ENCODE measurements at regions not wholly inside any gene's neighbourhood (a gene's known extent, or its start where the extent isn't known, plus 50 kb on each side); places are given as distances from the start of the nearest gene placed in this dataset.

DNA sequence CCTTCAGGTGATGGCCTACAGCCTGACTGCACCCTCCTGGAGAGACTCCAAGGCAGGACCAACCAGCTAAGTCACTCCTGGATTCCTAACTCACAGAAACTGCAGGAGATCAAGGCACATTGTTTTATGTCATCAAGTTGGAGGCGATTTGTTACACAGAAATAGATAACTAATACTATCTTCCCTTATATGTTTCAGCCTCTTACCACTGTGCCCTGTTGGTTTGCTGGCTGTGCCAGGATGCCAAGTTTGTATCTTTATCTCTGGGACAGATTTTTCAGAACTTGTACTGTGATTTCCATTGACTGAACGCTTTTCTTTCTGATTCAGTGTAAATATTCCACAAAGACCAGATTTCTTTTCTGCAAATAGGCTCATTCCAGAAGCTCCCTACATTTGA, 76.2 kb upstream of the OPCML start:
- Histone ChIP-seq H3K4me1 (ENCODE audit: insufficient read depth, low read length) (no peaks in the 10 kb centered on the region), H3K27ac (ENCODE audit: low read depth in 1 of 2, low read length in 2 of 2) (no peak overlapping the region), H3K27me3 (ENCODE audit: control insufficient read depth in 1 of 2, insufficient read depth in 2 of 2, low read length in 2 of 2) (no peaks in the 10 kb centered on the region), H3K36me3 (ENCODE audit: insufficient read depth, low read length) (no peaks in the 10 kb centered on the region), H3K4me3 (ENCODE audit: low read length) (no peak overlapping the region), H3K9me3 (ENCODE audit: control insufficient read depth in 1 of 2, insufficient read depth in 1 of 2, low read length in 2 of 2) (no peaks in the 10 kb centered on the region)
- no peak for TF ChIP-seq CTCF (IDR thresholded peaks at IDR 0.05)
- Mint-ChIP-seq H3K27me3 (no peaks in the 10 kb centered on the region), H3K4me1 (ENCODE audit: low read depth) (no peaks in the 10 kb centered on the region), H3K27ac (no peak overlapping the region), H3K9me3 (peaks cover 16% of the 10 kb centered on the region), H3K4me3 (no peak overlapping the region), H3K36me3 (ENCODE audit: low read depth) (no peaks in the 10 kb centered on the region)
- CTCF ChIA-PET: no interaction called here
- no peak for ATAC-seq (ENCODE audit: poor library complexity)
- POLR2A ChIA-PET: no interaction called here
- intact Hi-C loops (cut with DNase I, micrococcal nuclease): no loop called here
- no peak for DNase-seq

GRCh38 chr11:133606124-133606523, 73.8 kb upstream of the OPCML start:
- H3K4me3 ChIP-seq (ENCODE audit: low read length): no peak overlapping the region
- H3K27me3 Mint-ChIP-seq: no peaks in the 10 kb centered on the region
- no peaks in the 10 kb centered on the region for H3K36me3 Mint-ChIP-seq (ENCODE audit: low read depth)
- ATAC-seq (ENCODE audit: poor library complexity) (no peak), DNase-seq (no peak)
- peaks cover 11% of the 10 kb centered on the region for H3K9me3 Mint-ChIP-seq
- H3K4me1 ChIP-seq (ENCODE audit: insufficient read depth, low read length): no peaks in the 10 kb centered on the region
- intact Hi-C loops (cut with DNase I, micrococcal nuclease): no loop called here
- ChIA-PET CTCF (no interaction called here), POLR2A (no interaction called here)
- no peak overlapping the region for H3K4me3 Mint-ChIP-seq
- no peak overlapping the region for H3K27ac ChIP-seq (ENCODE audit: low read depth in 1 of 2, low read length in 2 of 2)
- H3K27ac Mint-ChIP-seq: no peak overlapping the region
- no peaks in the 10 kb centered on the region for H3K9me3 ChIP-seq (ENCODE audit: control insufficient read depth in 1 of 2, insufficient read depth in 1 of 2, low read length in 2 of 2)
- no peak for TF ChIP-seq CTCF (IDR thresholded peaks at IDR 0.05)
- no peaks in the 10 kb centered on the region for H3K4me1 Mint-ChIP-seq (ENCODE audit: low read depth)
- no peaks in the 10 kb centered on the region for H3K27me3 ChIP-seq (ENCODE audit: control insufficient read depth in 1 of 2, insufficient read depth in 2 of 2, low read length in 2 of 2)
- no peaks in the 10 kb centered on the region for H3K36me3 ChIP-seq (ENCODE audit: insufficient read depth, low read length)

DNA sequence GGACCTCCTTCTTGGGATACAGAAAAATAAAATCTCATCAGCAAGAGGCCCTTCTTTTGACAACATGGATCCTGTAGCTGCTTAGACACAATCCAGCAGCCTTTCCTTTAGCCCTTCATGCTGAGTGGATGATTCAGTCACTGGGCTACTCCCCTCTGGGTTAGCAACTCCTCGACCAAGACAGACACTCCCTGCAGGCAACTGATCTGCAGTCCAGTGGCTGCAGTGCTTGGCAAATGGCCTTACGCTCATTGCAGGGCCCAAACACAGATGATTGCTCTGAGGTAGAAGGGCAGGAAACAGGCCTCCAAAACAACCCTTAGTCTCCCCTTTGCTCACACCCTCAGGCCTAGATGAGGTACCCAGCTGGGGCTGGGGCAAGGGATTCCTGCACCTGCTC, 73.2 kb upstream of the OPCML start:
- no peak overlapping the region for H3K27ac ChIP-seq (ENCODE audit: low read depth in 1 of 2, low read length in 2 of 2)
- peaks cover 10% of the 10 kb centered on the region for H3K9me3 Mint-ChIP-seq
- no peaks in the 10 kb centered on the region for H3K27me3 Mint-ChIP-seq
- H3K4me3 Mint-ChIP-seq: no peak overlapping the region
- no peaks in the 10 kb centered on the region for H3K36me3 ChIP-seq (ENCODE audit: insufficient read depth, low read length)
- no peak for ATAC-seq (ENCODE audit: poor library complexity)
- no peak overlapping the region for H3K27ac Mint-ChIP-seq
- TF ChIP-seq CTCF (IDR thresholded peaks at IDR 0.05): no peak
- H3K4me3 ChIP-seq (ENCODE audit: low read length): no peak overlapping the region
- POLR2A ChIA-PET: no interaction called here
- H3K27me3 ChIP-seq (ENCODE audit: control insufficient read depth in 1 of 2, insufficient read depth in 2 of 2, low read length in 2 of 2): no peaks in the 10 kb centered on the region
- no peaks in the 10 kb centered on the region for H3K4me1 Mint-ChIP-seq (ENCODE audit: low read depth)
- H3K36me3 Mint-ChIP-seq (ENCODE audit: low read depth): no peaks in the 10 kb centered on the region
- no peak for DNase-seq
- no peaks in the 10 kb centered on the region for H3K9me3 ChIP-seq (ENCODE audit: control insufficient read depth in 1 of 2, insufficient read depth in 1 of 2, low read length in 2 of 2)
- no peaks in the 10 kb centered on the region for H3K4me1 ChIP-seq (ENCODE audit: insufficient read depth, low read length)
- CTCF ChIA-PET: no interaction called here
- intact Hi-C loops (cut with DNase I, micrococcal nuclease): no loop called here
